Cerebellar nuclear complex (tissue), 1 donor: ENCODE measurements at regions not wholly inside any gene's neighbourhood (a gene's known extent, or its start where the extent isn't known, plus 50 kb on each side); places are given as distances from the start of the nearest gene placed in this dataset.

Experiments
- DNase-seq, 2 experiments: peaks; one replicate each; lab custom pipeline; 2025; lab: John Stamatoyannopoulos, UW

GRCh38 chr1:229110986-229111385 lies 159.9 kb upstream of the RAB4A start:
- DNase-seq, result no peak

GRCh38 chr1:229111703-229112319 lies 159.1 kb upstream of the RAB4A start:
- no peak for DNase-seq

GRCh38 chr1:229112832-229113548 lies 157.9 kb upstream of the RAB4A start:
- no peak for DNase-seq

DNA sequence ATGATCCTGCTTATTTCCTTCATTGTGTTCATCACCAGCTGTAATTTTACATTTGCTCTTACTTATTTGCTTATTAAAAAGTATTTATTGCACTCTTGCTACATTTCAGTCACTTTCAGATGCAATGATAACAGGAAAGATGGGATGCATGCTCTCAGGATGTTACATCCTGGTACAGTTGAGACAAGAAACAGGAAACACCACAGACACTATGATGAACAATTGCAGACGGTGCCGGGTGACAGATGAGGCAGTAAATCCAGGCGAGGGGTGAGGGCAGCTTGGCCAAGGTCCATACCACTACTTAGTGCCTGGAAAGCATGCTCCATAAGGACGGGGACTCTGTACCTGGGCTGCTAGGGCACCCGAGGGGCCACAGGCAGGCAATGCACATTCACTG lies 156.6 kb upstream of the RAB4A start:
- no peak for DNase-seq

DNA sequence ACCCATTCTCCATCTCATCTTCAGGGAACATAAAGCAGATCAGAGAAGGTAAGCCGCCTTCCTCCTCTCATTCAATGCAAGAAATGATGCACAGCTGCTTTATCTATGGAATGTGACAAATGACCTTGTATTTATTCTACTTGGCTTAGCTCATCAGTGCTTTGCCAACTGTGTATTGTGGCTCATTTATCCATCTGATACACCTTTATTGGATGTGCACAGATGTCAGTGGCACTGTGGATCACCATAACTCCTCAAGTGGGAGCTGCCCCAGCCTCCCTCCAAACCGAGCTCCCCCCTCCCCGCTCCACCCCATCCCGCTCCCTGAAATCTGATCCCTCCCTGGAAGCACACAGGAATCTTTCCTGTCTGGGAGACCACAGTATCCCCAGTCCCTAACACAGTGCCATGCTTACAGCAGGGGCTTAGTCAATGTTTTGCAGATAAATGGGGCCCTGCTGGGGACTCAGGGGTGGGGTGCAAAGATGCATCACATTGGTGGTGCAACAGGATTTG lies 156.0 kb upstream of the RAB4A start:
- DNase-seq, result no peak

DNA sequence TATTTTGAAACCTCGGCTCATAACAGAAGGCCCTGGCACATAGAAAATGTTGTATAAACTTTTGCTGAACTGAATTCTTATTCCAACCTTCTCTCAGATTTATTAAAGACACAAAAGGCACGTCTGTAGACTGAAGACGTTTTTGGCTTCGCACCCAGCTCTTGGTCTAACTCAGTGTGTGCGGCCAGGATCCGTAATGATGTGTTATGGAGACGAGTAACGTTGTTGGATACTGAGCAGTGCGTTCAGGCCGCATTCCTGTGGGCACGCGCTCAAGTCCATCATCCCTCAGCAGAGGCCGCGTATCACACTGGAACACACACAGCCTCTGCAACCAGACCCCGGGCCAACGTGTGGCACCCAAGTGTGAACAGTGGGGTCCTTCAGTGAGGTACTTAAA lies 154.8 kb upstream of the RAB4A start:
- DNase-seq, result no peak

DNA sequence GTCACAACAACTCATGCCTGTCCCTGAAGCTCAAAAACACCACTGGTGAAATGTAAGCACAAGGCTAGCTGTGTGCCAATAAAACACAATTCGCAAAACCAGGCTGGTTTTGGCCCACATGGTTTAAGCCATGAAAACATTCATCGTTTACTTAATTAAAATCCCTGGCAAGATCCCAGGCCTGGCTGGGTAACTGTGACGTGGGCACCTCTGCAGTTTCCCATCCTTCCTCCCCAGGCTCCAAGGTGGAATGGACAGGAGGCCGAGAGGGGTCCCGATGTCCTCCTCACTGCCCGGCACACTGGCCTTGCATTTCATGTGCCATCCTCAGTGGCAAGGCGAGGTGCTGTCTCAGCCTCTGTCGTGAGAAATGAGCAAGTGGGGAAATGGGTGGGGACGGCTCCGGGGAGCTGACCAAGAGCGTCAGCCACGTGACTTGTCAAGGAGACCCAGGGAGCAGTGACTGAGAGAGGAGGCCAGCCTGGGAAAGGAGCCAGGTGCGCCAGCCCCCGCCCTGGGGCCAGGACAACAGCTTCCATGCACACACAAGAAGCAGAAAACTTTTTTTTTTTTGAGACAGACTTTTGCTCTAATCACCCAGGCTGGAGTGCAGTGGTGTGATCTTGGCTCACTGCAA lies 153.1 kb upstream of the RAB4A start:
- DNase-seq, result no peak

DNA sequence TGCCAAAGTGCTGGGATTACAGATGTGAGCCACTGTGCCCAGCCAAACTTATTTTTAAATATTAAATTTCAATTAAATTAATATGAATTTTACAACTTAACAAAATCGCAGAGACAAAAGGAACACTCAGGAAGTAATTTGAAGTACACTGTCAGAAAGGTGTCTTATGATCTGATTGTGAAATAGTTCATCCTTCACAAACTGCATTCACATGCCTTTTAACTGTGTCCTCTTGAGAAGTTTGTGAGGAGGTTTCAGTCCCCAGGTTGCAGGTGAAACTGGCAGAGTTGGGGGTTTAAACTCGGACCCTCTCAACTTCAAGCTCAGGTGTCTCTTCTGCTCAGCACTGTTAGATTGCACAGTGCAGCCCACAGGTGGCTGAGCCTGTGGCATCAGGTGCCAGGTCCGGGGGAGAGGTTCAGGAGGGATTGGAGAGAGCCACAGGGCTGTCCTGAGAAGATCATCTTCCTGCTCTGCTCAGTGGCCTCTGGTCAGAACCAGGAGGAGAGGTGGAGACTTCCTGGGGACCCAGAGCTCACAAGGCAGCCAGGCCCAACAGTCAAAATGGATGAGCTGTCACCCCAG lies 152.3 kb upstream of the RAB4A start:
- no peak for DNase-seq

DNA sequence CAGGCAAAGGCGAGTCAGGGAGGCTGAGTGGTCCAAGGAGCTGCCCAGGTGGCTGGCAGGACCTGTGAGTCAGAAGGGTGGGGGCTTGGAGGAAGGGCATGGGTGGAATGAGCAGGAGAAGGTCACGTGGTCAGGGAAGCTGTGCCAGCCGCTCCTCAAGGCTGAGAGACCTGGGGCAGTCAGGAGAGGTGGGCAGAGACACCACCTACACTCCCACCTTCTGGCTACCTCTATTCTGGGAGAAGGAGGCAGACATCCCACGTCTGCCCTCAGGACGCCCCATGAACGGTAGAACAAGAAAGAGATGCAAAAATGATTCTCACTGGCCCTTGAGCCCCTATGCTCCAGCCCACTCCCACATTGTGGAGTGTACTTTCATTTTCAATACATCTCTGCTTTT lies 151.8 kb upstream of the RAB4A start:
- DNase-seq, result no peak

- no peak for DNase-seq
Measured at GRCh38 chr1:229119876-229120275, 151.0 kb upstream of the RAB4A start.

DNA sequence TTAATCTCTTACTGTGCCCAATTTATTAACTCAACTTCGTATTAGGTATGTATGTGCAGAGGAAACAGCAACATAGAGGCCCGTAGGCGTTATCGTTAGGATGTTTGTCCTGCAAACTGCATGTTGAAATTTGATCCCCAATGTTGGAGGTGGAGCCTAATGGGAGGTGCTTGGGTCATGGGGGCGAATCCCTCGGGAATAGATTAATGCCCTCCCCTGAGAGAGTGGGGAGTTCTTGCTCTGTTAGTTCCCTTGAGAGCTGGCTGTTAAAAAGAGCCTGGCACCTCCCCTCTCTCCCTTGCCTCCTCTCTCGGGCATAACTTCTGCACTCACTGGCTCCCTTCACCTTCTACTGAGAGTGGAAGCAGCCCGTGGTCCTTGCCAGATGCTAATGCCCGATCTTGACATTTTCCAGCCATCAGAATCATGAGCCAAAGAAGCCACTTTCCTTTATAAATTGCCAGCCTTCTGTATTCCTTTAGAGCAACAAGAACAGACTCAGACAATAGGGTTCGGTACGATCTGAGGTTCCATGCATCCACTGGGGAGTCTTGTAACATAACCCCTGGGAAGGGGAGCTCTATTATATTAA lies 149.0 kb upstream of the RAB4A start:
- DNase-seq, result no peak

DNA sequence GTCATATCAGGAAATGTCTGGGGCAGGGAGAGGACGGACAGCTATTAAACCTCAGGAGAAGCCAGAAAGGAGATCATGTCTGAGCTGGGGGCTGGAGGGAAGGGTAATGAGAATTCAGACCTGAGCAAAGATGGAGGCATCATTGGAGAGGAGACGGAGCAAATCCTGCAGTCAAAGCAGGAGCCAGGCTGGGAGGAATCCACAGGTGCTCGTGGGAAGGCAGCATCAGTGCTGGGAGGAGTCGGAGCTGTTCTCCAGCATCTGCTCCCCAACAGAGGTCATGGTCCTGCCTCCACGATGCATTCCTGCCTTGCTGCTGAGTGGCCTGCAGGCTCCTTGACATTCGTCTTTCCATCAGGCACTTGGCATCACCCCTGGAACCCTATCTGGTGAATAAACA lies 148.3 kb upstream of the RAB4A start:
- DNase-seq, result no peak

DNA sequence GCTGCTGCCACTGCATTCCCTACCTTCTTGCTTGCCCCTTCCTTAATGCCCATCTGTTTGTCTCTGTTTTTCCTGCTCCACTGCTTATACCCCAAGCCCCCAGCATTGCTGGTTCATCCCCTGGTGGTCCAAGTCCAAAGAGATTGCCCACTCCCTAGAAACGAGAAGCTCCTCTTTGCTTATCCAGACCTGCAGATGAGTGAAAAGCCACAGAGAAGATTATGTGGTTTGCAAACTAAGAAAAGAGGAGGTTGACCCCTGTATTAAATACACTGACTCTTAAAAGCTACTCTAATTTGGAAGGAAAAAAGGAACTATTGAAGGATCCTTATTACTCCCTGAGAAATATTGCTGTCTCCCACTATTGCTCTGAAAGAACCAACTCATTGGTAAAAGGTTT lies 146.8 kb upstream of the RAB4A start:
- no peak for DNase-seq

- no peak for DNase-seq
Measured at GRCh38 chr1:229124520-229125124, 146.3 kb upstream of the RAB4A start.

GRCh38 chr1:229127301-229127700 lies 143.6 kb upstream of the RAB4A start:
- no peak for DNase-seq

- DNase-seq, result no peak
Measured at GRCh38 chr1:229128066-229128608, 142.8 kb upstream of the RAB4A start.

- no peak for DNase-seq
Measured at GRCh38 chr1:229129301-229130027, 141.4 kb upstream of the RAB4A start.

- no peak for DNase-seq
Measured at GRCh38 chr1:229130028-229130668, 140.8 kb upstream of the RAB4A start.

DNA sequence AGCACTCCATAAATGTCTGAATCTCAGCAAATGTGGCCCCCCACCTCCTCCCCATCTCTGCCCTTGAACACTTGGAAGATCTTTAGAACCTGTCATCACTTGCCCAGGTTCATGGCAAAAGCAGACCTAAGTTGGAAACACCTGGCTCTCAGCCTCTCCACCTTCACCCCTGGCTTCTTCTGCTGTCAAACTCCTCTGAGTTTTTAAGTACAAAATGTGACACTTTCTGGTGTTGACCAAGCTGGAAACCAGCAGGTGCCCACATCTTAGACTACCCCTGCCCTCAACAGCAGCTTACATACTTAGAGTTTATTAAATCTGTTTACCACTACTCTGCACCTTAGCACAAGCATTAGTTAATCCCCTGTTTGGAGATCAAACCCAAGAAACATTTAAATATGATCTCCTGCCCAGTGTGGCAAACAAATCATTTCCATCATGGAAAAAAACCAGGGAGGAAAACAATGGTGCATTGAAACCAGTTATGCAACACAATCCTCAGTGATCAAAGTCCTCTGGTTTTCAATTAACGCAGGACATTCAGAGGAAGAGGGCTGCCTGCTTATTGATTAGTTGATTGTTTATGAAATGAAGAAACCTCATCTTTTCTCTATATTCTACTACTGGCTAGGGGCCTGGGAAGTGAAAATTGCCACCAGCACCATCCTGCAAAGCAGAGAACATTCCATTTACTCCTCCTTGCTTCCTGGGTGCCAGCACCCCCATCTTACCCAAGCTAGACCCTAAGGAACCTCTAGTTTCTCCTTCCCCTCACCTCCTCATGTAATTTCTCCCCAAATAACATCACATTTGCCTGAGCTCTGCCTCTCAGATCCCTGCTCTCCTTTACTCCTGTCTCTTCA lies 139.4 kb upstream of the RAB4A start:
- DNase-seq, result no peak

GRCh38 chr1:229132106-229132443 lies 138.8 kb upstream of the RAB4A start:
- no peak for DNase-seq
